Fibroblast of skin of abdomen (primary cell): ENCODE measurements at regions not wholly inside any gene's neighbourhood (a gene's known extent, or its start where the extent isn't known, plus 50 kb on each side); places are given as distances from the start of the nearest gene placed in this dataset.

Experiments
- DNase-seq: peaks from one replicate; pipeline ENCODE4 v3.0.0-alpha.2; 2013

- DNase-seq: no peak
Observed at GRCh38 chr2:20540587-20541293, 93.9 kb downstream of the RHOB start.

- no peak for DNase-seq
Observed at GRCh38 chr2:20541294-20541640, 94.4 kb downstream of the RHOB start.

- DNase-seq: no peak
Observed at GRCh38 chr2:20541651-20542050, 94.8 kb downstream of the RHOB start.

- DNase-seq: no peak
Observed at GRCh38 chr2:20542269-20542668, 95.4 kb downstream of the RHOB start.

GRCh38 chr2:20542746-20543468, 96.0 kb downstream of the RHOB start:
- DNase-seq: peak; percentile 47

GRCh38 chr2:20543469-20544152, 96.7 kb downstream of the RHOB start:
- no peak for DNase-seq

- DNase-seq: no peak
Observed at GRCh38 chr2:20544153-20544747, 97.4 kb downstream of the RHOB start.

GRCh38 chr2:20549144-20549543, 101.8 kb downstream of the HS1BP3 start:
- no peak for DNase-seq

GRCh38 chr2:20549691-20550348, 101.1 kb downstream of the HS1BP3 start:
- DNase-seq: no peak

- DNase-seq: no peak
Observed at GRCh38 chr2:20551260-20551944, 99.5 kb downstream of the HS1BP3 start.

- no peak for DNase-seq
Observed at GRCh38 chr2:20551945-20552328, 99.0 kb downstream of the HS1BP3 start.

GRCh38 chr2:20552847-20553246, 98.1 kb downstream of the HS1BP3 start:
- no peak for DNase-seq

GRCh38 chr2:20553580-20553979, 97.3 kb downstream of the HS1BP3 start:
- no peak for DNase-seq

GRCh38 chr2:20555954-20556353, 94.9 kb downstream of the HS1BP3 start:
- DNase-seq: no peak

- no peak for DNase-seq
Observed at GRCh38 chr2:20556756-20557155, 94.1 kb downstream of the HS1BP3 start.

GRCh38 chr2:20557226-20557625, 93.7 kb downstream of the HS1BP3 start:
- DNase-seq: no peak

- DNase-seq: no peak
Observed at GRCh38 chr2:20557635-20558034, 93.3 kb downstream of the HS1BP3 start.

GRCh38 chr2:20558391-20559150, 92.3 kb downstream of the HS1BP3 start:
- no peak for DNase-seq

GRCh38 chr2:20559277-20559676, 91.6 kb downstream of the HS1BP3 start:
- no peak for DNase-seq

GRCh38 chr2:20560011-20560410, 90.9 kb downstream of the HS1BP3 start:
- DNase-seq: no peak

- DNase-seq: no peak
Observed at GRCh38 chr2:20560891-20561636, 89.8 kb downstream of the HS1BP3 start.
